ENCODE measurements at regions not wholly inside any gene's neighbourhood (a gene's known extent, or its start where the extent isn't known, plus 50 kb on each side); places are given as distances from the start of the nearest gene placed in this dataset.
A peak's percentile ranks its signal among the peaks of the same experiment; 100 is the strongest.

GRCh38 chr9:105074491-105074890 is 146.5 kb upstream of the ABCA1 start:
- TF ChIP-seq CTCF (IDR thresholded peaks at IDR 0.05; ENCODE audit: insufficient read depth, low read depth, low read length, missing control alignments): no peak

GRCh38 chr9:105076729-105077128 is 148.8 kb upstream of the ABCA1 start:
- no peak for DNase-seq (ENCODE audit: low read depth)

More at GRCh38 chr9:105074491-105074890, 146.5 kb upstream of the ABCA1 start:
- H3K4me3 ChIP-seq (ENCODE audit: low read depth, low read length): no peak overlapping the region
- no peak for DNase-seq (ENCODE audit: low read depth)

GRCh38 chr9:105079457-105079856 is 151.5 kb upstream of the ABCA1 start:
- TF ChIP-seq CTCF (IDR thresholded peaks at IDR 0.05; ENCODE audit: insufficient read depth, low read depth, low read length, missing control alignments): no peak
- no peak for DNase-seq (ENCODE audit: low read depth)
- no peak overlapping the region for H3K4me3 ChIP-seq (ENCODE audit: low read depth, low read length)

More at GRCh38 chr9:105076729-105077128, 148.8 kb upstream of the ABCA1 start:
- TF ChIP-seq CTCF (IDR thresholded peaks at IDR 0.05; ENCODE audit: insufficient read depth, low read depth, low read length, missing control alignments): no peak
- no peak overlapping the region for H3K4me3 ChIP-seq (ENCODE audit: low read depth, low read length)

- peak; percentile 28 for DNase-seq (ENCODE audit: low read depth)
- H3K4me3 ChIP-seq (ENCODE audit: low read depth, low read length): no peak overlapping the region
- no peak for TF ChIP-seq CTCF (IDR thresholded peaks at IDR 0.05; ENCODE audit: insufficient read depth, low read depth, low read length, missing control alignments)
These were observed 154.9 kb upstream of the ABCA1 start for GRCh38 chr9:105082843-105083242.

- no peak overlapping the region for H3K4me3 ChIP-seq (ENCODE audit: low read depth, low read length)
- no peak for DNase-seq (ENCODE audit: low read depth)
- TF ChIP-seq CTCF (IDR thresholded peaks at IDR 0.05; ENCODE audit: insufficient read depth, low read depth, low read length, missing control alignments): no peak
These were observed 155.3 kb upstream of the ABCA1 start for GRCh38 chr9:105083256-105083655.

- DNase-seq (ENCODE audit: low read depth): no peak
- H3K4me3 ChIP-seq (ENCODE audit: low read depth, low read length): no peak overlapping the region
- TF ChIP-seq CTCF (IDR thresholded peaks at IDR 0.05; ENCODE audit: insufficient read depth, low read depth, low read length, missing control alignments): no peak
These were observed 156.2 kb upstream of the SLC44A1 start for GRCh38 chr9:105087910-105088898.

All from GM12865 (cell line).